HG02885 (cell line): ENCODE measurements at regions not wholly inside any gene's neighbourhood (a gene's known extent, or its start where the extent isn't known, plus 50 kb on each side); places are given as distances from the start of the nearest gene placed in this dataset.

Experiments used
- ATAC-seq: cut with Tn5 transposase; IDR thresholded peaks from one replicate; pipeline ENCODE4 v1.9.1; 2021; ENCODE audit warnings: mild to moderate bottlenecking; ENCODE audit not compliant: unreplicated experiment, poor library complexity

DNA sequence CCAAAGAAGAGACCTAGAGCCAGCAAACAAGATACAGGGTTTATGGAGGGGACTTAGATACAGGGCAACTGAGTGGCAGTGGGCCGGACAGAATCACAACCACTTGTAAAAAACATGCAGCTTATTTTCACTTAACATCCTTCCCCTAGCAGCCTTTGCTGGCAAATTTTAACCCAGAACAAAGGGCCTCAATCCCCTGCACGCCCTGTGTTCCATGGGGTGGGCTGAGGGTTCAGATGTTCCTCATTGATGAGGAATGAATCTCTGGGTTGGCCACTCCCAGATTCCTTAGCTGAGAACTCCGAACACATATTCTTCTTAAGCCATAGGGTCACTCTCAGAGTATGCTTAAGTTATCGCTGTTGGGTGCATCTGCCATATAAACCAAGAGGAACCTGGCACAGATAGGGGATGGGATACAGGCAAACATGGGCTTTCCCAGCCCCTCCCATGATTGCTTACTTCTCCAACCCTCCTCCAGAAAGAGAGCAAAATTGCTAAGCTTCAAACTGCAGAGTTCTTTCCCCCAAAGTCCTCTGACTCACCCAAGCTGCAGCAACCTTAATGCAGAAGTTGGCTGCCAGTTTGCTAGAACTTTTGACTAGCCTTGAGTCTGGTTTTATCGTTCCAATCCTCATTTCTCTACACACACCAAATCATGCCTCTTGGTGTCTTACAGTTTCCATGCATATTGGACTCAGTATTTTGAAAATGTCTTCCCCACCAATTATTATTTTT lies 146.9 kb downstream of the CD47 start:
- ATAC-seq, result no peak

DNA sequence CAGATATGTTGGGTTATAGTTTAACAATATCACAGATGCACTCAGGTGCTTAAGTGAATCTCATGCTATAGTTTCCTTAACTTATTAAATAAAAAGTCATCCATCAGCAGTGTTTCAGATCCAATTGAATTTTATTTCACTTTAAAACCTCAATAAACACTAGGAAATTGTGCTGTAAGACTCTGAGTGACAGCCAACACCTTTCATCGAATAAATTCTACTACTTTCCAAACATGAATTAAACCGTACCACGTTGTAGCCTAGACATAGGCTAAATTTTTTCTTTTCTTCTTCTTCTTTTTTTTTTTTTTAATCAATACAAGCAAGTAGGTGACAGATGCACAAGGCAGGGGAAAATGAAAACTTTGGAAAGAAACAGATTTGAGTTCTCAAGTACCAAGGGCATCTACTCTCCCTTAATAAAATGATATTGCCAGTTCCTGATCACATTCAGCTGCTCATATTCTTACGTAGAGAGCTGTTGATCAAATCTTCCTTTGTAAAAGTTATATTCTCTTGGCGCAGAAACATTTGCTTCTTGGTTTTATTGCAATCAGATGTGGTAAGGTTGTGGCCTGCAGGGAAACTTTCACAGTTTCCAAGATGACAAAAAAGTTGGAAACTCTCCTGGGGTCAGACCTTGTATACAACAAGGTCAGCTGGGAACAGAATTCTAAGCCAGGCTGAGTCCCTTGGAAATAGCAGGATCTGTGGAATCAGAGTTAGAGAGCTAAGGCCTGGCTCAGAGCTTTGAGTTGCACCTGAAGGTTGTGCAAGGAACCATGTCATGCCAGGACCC lies 147.7 kb downstream of the CD47 start:
- ATAC-seq, result no peak

DNA sequence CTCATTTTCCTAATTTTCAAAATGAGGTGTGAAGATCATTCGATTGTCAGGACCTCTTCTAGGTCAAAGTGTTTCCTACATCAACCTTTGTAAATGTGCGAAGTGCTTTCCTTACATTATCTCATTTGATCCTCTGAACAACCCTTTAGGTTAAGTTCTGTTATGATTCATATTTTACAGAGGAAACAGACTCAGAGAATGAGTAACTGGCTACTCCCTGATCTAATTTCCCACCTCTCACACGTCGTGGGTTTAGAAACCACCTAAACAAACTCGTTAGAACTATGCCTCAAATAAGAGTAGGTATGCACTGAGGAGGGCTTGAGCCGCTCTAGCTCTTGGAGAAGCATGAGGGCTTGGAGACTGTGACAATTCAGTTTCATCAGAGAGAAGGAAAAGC lies 148.6 kb downstream of the CD47 start:
- ATAC-seq, result no peak

- ATAC-seq, result no peak
These were observed 151.0 kb downstream of the CD47 start for GRCh38 chr3:107939691-107940442.

DNA sequence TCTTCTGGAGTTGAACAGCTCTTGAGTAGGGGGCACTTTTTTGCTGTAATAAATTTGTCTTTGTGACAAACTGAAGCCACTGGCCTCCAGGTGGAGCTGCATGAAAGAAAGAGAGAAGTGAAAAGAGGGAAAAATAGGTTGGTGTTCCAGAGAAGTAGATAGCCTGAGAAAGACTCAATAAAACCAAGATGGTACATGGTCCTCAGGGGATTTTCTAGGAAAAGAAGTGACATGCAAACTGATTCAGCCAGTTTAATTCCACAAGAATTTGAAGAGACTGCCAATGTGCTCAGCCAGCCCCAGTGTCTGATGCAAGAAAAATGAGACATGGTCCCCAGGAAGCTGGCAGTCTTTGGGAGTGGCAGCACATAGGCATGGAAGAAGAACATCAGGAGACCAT lies 152.7 kb downstream of the CD47 start:
- no peak for ATAC-seq

DNA sequence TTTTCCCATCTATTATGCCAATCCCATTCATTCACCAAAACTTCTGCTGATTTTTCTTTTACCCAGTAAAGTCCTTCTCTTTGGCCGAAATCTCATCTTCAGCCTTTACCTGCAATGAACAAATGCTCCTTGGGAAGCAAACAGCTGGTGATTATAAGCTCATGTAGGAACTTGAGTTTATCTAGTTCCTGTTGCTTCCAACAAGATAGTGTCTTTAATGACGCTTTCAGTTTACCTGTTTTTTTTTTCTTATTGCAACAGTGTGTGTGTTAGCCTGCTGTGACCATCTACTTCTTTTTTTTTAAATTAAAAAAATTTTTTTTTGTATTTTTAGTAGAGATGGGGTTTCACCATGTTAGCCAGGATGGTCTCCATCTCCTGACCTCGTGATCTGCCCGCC lies 156.0 kb downstream of the CD47 start:
- ATAC-seq, result no peak

- ATAC-seq, result no peak
These were observed 157.4 kb downstream of the CD47 start for GRCh38 chr3:107933450-107933849.

- ATAC-seq, result no peak
These were observed 159.5 kb downstream of the CD47 start for GRCh38 chr3:107931326-107931725.

DNA sequence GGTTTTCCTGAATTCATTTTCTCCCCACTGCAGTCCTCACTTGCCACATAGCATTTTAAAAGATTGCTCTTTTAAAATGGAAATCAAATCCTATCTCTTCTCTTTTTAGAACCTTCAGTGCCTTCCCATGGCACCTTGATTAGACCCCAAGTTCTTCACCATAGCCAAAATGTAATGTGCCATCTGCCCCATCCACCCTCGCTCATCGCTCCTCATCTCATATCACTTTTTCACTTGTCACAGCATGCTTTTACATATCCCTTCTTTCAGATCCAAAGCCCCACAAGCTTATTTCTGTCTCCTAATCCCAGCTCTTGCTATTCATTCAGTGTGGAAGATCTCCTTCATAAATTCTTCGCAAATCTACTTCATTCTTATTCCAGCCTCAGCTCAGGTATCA lies 161.7 kb downstream of the CD47 start:
- ATAC-seq, result no peak

DNA sequence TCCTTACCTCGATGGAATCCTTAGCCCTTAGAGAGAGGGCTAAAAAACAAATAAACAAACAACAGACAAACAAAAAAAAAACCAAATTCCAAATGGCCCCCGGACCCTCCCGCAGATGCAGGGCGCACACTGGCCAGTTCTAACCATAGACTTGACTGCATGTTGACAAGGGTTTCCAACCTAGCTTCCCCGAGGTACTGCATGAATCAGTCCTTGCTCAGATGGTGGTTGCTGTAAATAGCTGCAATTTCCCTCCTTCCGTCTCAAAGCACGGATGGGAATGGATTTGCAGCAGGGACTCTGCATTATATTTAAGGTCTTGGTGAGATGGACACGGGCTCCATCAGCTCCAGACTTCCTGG lies 162.8 kb downstream of the CD47 start:
- ATAC-seq, result peak; percentile 47

GRCh38 chr3:107927361-107928083 lies 163.3 kb downstream of the CD47 start:
- peak; percentile 97 for ATAC-seq

DNA sequence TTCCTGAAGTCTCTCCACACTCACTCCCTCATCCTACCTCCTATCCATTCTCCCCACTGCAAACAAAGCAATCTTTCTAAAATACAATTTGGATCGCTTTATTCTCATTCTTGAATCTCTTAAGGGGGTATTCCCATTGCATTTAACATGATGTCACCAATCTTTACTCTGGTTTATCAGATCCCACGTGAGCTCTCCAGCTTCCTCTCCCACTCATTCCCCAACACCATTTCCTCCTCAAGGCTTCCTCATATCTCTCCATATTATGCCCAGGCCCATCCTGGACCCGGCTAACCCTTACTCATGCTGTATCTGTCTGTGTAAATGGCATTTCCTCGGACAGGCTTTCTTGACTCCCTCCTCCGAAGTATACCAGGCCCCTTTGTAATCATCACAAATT lies 165.0 kb downstream of the CD47 start:
- no peak for ATAC-seq

GRCh38 chr3:107921038-107921437 lies 169.8 kb downstream of the CD47 start:
- no peak for ATAC-seq

DNA sequence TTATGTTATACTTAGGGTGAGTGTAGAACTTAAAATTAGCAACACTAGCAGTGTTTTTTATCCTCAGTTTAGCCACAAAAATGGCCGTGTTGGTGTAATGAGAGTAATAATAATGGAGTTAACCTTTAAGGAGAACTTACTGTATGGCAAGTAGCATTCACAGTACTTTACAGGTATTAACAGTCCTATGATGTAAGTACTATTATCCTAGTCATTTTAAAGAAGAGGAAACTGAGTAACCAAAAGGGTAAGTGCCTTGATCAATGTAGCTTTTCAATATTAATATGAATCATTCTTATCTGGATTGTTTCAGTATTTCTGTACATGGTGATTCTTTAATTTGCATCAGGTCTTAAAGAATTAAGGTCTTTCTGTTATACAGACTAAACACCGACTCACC lies 170.3 kb downstream of the CD47 start:
- ATAC-seq, result no peak

GRCh38 chr3:107919239-107919638 lies 171.6 kb downstream of the CD47 start:
- ATAC-seq, result no peak

GRCh38 chr3:107916171-107916570 lies 174.7 kb downstream of the CD47 start:
- no peak for ATAC-seq

DNA sequence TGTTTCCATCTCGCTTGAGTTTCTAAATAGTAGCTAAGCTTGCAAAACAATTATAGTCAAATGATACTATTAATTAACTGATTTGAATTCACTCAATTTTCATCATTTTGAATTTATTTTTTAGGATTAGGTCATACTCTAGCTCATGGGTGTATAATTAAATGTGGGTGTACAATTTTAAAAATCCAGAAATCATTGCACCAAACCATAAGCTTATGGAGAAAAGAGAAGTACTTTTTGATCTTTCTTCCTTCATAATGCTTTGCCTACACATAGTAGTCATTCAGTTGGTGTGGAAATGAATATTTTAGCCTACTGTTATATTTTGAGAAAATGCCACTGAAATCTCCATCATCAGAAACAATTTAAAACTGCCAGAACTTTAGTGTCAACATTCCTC lies 175.1 kb downstream of the CD47 start:
- ATAC-seq, result no peak

- no peak for ATAC-seq
These were observed 177.1 kb downstream of the CD47 start for GRCh38 chr3:107913701-107914100.

DNA sequence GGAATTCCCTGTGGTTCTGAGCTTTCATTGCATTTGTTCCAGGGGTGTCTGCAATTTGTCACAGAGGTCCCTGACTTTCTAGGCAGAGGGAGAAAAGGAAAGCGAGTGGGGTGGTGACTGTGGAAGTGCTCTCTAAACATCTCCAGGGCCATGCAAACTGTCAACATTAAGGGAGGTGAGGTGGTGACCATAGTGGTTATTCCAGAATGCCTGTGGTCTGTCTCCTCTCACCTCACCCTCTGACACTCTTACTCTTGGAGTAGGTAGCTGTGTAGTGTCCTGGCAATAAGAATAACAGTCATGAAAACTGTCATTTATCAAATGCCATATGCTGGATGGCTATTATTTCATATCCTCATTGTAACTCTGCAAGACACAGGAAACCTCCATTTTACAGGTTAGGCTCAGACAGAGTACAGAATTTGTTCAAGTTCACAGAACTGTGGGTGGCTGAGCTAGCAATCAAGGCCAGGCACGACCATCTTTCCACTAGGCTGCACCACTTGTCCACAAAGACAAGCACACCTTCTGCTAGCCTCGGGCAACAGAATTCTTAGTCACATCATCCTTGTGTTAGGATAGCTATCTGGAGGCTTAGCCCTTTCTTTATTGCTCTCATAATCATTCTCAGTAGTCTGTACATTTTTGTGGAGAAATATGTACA lies 179.4 kb downstream of the CD47 start:
- ATAC-seq, result no peak

DNA sequence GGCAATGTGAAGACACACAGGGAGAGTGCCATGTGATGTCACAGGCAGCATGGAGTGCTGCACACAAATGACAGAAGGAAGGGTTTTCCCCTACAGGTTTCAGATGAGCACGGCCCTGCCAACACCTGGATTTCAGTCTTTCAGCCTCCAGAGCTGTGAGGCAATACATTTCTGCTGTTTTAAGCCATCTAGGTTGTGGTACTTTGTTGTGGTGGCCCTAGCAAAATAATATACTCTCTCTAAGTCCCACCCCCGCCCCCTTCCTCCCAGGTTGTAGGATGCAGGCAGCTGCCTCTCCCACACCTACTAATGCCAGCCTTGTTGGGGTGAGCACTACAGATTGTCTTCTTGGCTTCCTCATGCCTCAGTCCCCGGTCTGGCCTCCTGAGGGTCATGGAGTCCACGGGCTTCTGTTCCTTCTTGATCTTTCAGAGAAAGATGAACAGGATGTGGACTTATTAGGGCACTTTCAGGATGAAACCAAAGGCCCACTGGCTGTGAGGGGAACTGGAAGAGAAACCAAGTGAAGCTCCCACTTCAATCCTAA lies 180.0 kb downstream of the CD47 start:
- ATAC-seq, result peak; percentile 95
